ENCODE measurements at regions not wholly inside any gene's neighbourhood (a gene's known extent, or its start where the extent isn't known, plus 50 kb on each side); places are given as distances from the start of the nearest gene placed in this dataset.

DNA sequence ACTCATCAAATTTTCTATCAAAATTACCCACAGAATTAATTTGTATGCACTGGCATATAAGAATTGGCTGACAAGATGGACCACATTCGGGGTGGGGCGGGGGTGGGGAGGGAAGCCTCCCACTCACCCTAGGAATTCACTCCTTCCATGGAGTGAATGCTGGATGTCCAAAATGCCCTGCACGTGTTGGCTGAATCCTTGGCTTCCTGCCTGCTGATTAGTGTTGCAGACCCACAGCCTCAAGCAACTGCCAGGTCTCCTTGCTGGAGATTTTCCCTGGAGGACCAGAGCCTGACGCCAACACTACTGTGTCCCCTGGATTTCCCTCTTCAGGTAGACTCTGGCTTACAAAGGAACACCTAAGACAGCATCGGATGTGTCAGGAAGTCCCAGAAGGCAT lies 575.7 kb upstream of the CDH11 start:
- no peak for TF ChIP-seq EZH2phosphoT487 (IDR thresholded peaks at IDR 0.05; ENCODE audit: borderline replicate concordance, low read length)
- TF ChIP-seq, protein P1, sequence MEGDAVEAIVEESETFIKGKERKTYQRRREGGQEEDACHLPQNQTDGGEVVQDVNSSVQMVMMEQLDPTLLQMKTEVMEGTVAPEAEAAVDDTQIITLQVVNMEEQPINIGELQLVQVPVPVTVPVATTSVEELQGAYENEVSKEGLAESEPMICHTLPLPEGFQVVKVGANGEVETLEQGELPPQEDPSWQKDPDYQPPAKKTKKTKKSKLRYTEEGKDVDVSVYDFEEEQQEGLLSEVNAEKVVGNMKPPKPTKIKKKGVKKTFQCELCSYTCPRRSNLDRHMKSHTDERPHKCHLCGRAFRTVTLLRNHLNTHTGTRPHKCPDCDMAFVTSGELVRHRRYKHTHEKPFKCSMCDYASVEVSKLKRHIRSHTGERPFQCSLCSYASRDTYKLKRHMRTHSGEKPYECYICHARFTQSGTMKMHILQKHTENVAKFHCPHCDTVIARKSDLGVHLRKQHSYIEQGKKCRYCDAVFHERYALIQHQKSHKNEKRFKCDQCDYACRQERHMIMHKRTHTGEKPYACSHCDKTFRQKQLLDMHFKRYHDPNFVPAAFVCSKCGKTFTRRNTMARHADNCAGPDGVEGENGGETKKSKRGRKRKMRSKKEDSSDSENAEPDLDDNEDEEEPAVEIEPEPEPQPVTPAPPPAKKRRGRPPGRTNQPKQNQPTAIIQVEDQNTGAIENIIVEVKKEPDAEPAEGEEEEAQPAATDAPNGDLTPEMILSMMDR (IDR thresholded peaks at IDR 0.05; ENCODE audit: low read depth, low read length, poor library complexity, severe bottlenecking): no peak

Data from DOHH2 (cell line).